GM19438 (cell line): ENCODE measurements at regions not wholly inside any gene's neighbourhood (a gene's known extent, or its start where the extent isn't known, plus 50 kb on each side); places are given as distances from the start of the nearest gene placed in this dataset.
"Not testable (repeated sequence)": the region's sequence is repeated elsewhere in the genome, so short reads cannot be mapped to it uniquely, and the experiment has no call there.

Experiments used
- ATAC-seq: cut with Tn5 transposase; IDR thresholded peaks from one replicate; pipeline ENCODE4 v1.9.1; 2021; ENCODE audit warnings: low read depth; ENCODE audit not compliant: unreplicated experiment

- no peak for ATAC-seq
Observed at GRCh38 chr5:107020626-107021025, 650.1 kb downstream of the EFNA5 start.

DNA sequence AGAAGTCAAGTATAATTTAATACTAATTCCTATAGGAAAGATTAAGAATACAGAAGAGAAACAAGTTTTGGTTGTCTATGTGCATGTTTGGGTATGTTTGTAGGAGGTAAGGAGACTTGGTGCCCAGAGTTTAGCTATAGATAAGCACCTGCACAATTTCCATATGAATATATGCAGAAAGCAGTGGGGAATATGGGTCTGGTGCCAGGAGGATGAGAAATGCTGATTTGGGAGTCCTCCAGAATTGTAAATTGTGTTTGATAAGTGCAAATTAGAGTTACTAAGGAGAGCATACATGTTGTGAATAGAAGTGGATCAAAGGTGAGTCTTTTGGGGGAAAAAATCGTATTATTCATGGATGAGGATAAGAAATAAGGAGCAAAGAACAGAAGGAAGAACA is 653.1 kb downstream of the EFNA5 start:
- no peak for ATAC-seq

GRCh38 chr5:107012371-107012770 is 658.4 kb downstream of the EFNA5 start:
- ATAC-seq: no peak

DNA sequence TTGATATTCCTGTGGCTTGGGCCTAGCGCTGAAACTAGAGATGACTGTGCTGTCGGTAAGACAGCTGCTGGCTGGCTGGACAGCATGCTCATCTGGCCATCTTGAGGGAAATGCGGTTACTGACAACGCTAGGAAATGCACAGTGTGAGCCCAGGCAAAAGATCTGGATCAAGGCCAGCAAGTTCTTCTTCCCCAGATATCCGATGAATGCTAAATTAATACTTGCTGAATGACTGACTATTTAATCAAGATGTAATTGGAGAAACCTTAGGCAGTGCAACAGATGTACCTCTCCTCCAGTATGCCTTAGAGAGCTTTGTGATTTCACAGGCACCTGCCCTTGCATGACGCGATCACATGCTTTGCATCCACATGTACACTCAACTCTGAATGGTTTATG is 659.1 kb downstream of the EFNA5 start:
- ATAC-seq: no peak

GRCh38 chr5:107010060-107010459 is 660.7 kb downstream of the EFNA5 start:
- no peak for ATAC-seq

DNA sequence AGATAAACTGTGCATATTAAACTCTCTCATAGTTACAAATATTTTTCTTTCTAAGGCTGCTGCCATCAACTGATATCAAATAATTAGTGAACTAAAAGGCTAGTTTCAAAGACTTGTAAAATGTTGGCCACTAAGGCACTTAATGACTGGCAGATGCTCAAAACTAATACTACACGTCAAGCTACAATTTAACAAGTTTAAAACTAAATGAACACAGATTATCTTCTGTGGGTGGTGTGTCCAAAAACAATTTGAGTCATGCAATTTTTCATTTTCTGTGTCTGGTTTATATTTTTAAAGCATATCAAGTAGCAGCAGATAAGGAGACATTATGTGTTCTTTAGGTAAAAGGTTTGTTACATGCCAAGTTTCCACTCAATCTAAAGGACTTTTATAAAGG is 665.1 kb downstream of the EFNA5 start:
- no peak for ATAC-seq

DNA sequence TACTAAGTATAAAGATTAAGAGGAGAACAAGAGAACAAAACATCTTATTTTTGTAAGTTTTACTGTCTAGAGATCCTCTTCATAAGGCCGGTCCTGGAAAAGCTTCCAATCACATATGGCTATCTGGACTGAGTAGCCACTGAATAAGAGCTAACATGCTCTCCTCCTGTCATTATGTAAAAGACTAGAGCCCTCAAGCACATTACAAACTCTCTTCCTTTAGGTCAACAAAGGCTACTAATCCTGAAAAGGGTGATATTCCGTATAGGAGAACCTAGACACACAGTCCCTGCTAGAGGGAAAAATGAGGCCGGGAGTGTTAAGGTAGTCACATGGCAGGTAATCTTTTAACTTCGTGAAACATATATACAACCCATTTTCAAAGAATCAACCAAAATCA is 665.6 kb downstream of the EFNA5 start:
- no peak for ATAC-seq

GRCh38 chr5:107002115-107002514 is 668.6 kb downstream of the EFNA5 start:
- ATAC-seq: no peak

- not testable (repeated sequence) for ATAC-seq
Observed at GRCh38 chr5:106999506-106999905, 671.2 kb downstream of the EFNA5 start.

DNA sequence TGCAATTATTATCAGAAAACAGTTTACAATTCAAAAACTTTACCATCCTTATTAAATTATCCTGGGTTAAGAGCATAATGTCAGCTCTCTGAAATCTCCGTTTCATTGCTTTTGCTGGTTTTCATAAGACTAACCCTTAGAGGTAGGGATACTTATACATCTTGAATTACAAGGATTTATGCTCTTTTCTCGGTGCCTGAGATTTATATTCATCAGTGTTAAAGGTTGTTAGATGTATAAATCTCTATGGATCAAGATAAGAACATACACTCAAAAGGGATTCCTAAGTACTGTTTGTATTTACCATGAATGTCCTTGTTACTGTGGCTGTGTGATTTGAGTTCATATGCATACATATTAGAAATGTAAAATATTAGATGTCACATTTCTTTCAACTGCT is 684.7 kb downstream of the EFNA5 start:
- ATAC-seq: no peak

GRCh38 chr5:106985174-106985573 is 685.6 kb downstream of the EFNA5 start:
- ATAC-seq: no peak

- ATAC-seq: not testable (repeated sequence)
Observed at GRCh38 chr5:106979178-106979577, 691.6 kb downstream of the EFNA5 start.

- ATAC-seq: not testable (repeated sequence)
Observed at GRCh38 chr5:106978582-106979165, 692.1 kb downstream of the EFNA5 start.

- ATAC-seq: no peak
Observed at GRCh38 chr5:106976363-106976762, 694.4 kb downstream of the EFNA5 start.

DNA sequence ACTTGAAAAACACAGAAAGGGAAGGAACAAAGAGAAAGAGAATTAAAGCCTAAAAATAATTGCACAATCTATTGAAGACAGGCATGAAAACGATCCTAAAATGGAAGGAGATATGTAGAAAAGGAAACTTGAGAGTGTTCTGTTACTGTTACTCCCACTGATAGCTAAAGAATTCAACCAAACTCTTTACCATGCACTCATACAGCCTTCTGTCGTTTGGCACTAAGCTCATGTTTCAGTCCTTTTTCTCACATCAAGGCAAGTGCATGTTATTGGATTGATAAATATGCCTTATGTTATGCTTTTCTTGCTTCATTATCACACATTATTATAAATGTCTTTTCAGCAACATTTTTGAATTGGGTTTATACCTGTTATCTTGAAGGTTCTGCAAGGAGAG is 696.5 kb downstream of the EFNA5 start:
- ATAC-seq: no peak

- ATAC-seq: no peak
Observed at GRCh38 chr5:106966686-106967315, 703.9 kb downstream of the EFNA5 start.

DNA sequence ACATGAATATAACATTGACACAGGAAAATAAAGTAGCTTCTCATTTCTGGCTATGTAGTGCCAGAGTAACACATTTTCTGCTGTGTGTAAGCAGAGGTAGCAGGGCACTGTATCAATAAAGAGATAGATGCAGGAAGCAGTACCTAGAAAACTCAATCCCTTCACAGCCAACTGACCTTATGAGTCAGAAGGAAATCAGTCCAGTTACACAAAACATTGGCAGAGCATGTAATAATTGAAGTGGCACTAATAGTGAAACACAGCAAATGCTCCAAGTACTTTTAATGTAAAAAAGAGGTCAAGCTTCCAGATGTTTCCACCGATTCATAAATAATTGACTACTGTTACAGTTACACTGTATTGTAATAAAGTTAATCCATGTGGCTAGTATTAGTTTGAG is 706.6 kb downstream of the EFNA5 start:
- no peak for ATAC-seq

DNA sequence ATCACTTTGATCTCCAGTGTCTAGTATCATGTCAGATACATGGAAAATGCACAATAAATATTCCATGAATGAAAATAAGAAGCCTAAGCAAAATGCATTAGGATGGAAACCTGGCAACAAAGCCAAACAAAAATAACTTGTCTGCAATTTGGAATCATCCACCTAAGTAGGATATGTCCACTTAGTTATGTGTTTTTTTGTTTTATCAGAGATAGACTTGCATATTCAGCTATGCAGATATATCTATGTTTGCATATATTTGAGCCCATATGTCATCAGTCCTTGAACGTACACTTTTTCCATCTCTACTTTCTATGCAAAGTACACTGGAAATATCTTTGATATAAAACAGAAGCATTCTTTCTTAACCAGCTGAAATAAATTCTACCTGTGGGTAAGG is 707.1 kb downstream of the EFNA5 start:
- ATAC-seq: no peak

GRCh38 chr5:106962464-106963230 is 708.1 kb downstream of the EFNA5 start:
- no peak for ATAC-seq

GRCh38 chr5:106959387-106959786 is 711.4 kb downstream of the EFNA5 start:
- ATAC-seq: no peak

DNA sequence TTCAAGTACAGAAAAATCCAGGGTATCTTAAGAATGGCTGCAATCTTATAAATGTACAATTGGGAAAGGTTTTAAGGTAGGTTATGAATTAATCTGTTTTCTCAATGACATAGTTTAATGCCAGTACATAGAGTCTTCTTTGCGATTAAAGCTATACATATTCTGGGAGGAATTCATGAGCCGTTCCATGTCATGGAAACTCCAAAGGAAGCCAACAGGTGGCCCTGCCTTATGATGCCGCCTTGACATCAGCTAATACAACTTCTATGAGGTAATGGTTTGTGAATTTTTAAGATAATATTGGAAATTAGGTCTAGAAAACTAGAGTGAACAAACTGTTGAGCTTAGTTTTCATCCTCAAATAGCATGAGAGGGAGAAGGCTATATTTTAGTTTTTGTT is 713.4 kb downstream of the EFNA5 start:
- no peak for ATAC-seq

DNA sequence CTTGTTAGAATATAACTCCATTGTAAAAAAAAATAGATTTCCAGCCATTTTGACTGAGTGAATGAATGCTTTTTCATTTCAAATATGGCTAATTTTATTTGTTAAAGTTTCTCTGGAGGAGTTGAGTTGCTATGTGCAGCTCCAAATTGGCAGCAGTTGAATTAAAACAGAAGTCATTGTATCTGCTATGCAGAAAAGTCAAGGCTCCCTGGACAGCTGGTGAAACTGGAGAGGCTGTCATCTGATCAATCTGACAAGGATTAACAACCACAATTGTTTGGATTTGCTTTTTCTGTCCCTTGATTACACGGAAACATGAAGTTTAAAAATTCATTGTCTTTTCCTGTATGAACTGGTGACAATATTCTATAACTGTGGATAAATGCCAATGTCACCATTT is 713.9 kb downstream of the EFNA5 start:
- ATAC-seq: no peak
